ENCODE measurements at regions not wholly inside any gene's neighbourhood (a gene's known extent, or its start where the extent isn't known, plus 50 kb on each side); places are given as distances from the start of the nearest gene placed in this dataset.

- no peaks in the 10 kb centered on the region for H3K79me2 ChIP-seq (ENCODE audit: insufficient read depth, low read length)
- no peak overlapping the region for H2AFZ ChIP-seq (ENCODE audit: low read depth, low read length)
- Mint-ChIP-seq H3K36me3 (ENCODE audit: low read depth, unreplicated experiment) (no peaks in the 10 kb centered on the region), H3K9me3 (ENCODE audit: unreplicated experiment) (peaks cover 2% of the 10 kb centered on the region), H3K27me3 (ENCODE audit: low read depth, unreplicated experiment) (peaks cover 23% of the 10 kb centered on the region), H3K4me3 (ENCODE audit: unreplicated experiment) (no peak overlapping the region), H3K27ac (ENCODE audit: unreplicated experiment) (no peak overlapping the region), H3K4me1 (ENCODE audit: low read depth, unreplicated experiment) (peaks cover 5% of the 10 kb centered on the region)
- FAIRE-seq: no peak
- no peaks in the 10 kb centered on the region for H3K36me3 ChIP-seq (ENCODE audit: insufficient read depth, low read length)
- no peak overlapping the region for H3K4me3 ChIP-seq (ENCODE audit: insufficient read depth, low read depth, low read length)
- H3K9me3 ChIP-seq (ENCODE audit: insufficient read depth, low read depth, low read length): peaks cover 3% of the 10 kb centered on the region
- no peak overlapping the region for H3K27ac ChIP-seq (ENCODE audit: low read depth, low read length)
- H3K4me1 ChIP-seq (ENCODE audit: insufficient read depth, low read length): no peaks in the 10 kb centered on the region
- DNase-seq (ENCODE audit: low read depth): no peak
- peaks cover 4% of the 10 kb centered on the region for H3K27me3 ChIP-seq (ENCODE audit: insufficient read depth, low read length)
- no peak overlapping the region for H3K4me2 ChIP-seq (ENCODE audit: low read length)
- H3K9ac ChIP-seq (ENCODE audit: low read length): no peak overlapping the region
- TF ChIP-seq, protein P1, sequence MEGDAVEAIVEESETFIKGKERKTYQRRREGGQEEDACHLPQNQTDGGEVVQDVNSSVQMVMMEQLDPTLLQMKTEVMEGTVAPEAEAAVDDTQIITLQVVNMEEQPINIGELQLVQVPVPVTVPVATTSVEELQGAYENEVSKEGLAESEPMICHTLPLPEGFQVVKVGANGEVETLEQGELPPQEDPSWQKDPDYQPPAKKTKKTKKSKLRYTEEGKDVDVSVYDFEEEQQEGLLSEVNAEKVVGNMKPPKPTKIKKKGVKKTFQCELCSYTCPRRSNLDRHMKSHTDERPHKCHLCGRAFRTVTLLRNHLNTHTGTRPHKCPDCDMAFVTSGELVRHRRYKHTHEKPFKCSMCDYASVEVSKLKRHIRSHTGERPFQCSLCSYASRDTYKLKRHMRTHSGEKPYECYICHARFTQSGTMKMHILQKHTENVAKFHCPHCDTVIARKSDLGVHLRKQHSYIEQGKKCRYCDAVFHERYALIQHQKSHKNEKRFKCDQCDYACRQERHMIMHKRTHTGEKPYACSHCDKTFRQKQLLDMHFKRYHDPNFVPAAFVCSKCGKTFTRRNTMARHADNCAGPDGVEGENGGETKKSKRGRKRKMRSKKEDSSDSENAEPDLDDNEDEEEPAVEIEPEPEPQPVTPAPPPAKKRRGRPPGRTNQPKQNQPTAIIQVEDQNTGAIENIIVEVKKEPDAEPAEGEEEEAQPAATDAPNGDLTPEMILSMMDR (IDR thresholded peaks at IDR 0.05; ENCODE audit: insufficient read depth, low read depth, low read length): no peak
- no peak for TF ChIP-seq EZH2 (IDR thresholded peaks at IDR 0.05; ENCODE audit: insufficient read depth, low read length)
- H4K20me1 ChIP-seq (ENCODE audit: insufficient read depth, low read length): no peaks in the 10 kb centered on the region
Measured at GRCh38 chr15:93146196-93146595, 57.2 kb upstream of the RGMA start.

DNA sequence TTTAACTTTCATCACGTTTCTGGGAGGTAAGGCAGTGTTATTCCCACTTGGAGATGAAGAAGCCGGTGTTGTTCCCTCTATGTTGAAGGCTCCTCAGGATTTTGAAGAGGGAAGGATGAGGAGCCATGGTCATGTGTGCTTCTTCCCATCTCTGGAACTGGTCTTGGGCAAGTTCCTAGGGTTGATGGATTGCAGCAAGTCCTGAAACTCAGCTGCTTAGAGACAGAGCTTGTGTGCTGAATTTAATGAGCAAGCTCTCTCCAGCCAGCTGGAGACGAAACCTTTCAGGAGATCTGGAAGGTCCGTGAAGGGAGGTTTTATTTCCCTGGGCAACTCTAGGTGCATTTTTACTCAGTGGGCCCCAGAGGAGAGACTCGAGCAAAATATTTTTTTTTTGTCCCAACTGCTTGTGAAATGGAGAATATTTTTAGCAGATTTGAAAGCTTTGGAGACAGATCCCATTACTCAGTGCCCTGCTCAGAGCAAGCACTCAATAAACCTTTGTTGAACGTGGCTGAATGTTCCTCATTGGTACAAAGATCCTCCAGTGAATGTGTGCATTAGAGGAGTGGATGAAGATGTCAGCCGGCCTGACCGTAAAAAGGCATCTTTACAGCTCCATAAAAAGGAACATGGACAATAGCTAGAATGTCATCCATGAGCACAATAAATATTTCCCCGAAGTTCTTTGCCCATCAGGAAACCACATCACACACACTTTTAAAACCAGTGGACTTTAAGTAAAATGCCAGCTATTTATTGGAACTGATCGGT is 55.6 kb upstream of the RGMA start:
- no peak overlapping the region for H3K27ac ChIP-seq (ENCODE audit: low read depth, low read length)
- FAIRE-seq (no peak), DNase-seq (ENCODE audit: low read depth) (no peak)
- no peak overlapping the region for H3K9ac ChIP-seq (ENCODE audit: low read length)
- peaks cover 3% of the 10 kb centered on the region for H3K9me3 ChIP-seq (ENCODE audit: insufficient read depth, low read depth, low read length)
- H3K4me3 ChIP-seq (ENCODE audit: insufficient read depth, low read depth, low read length): no peak overlapping the region
- H3K79me2 ChIP-seq (ENCODE audit: insufficient read depth, low read length): no peaks in the 10 kb centered on the region
- H3K36me3 ChIP-seq (ENCODE audit: insufficient read depth, low read length): no peaks in the 10 kb centered on the region
- Mint-ChIP-seq H3K27me3 (ENCODE audit: low read depth, unreplicated experiment) (peaks cover 23% of the 10 kb centered on the region), H3K4me1 (ENCODE audit: low read depth, unreplicated experiment) (no peaks in the 10 kb centered on the region), H3K36me3 (ENCODE audit: low read depth, unreplicated experiment) (no peaks in the 10 kb centered on the region), H3K9me3 (ENCODE audit: unreplicated experiment) (peaks cover 2% of the 10 kb centered on the region), H3K4me3 (ENCODE audit: unreplicated experiment) (no peak overlapping the region), H3K27ac (ENCODE audit: unreplicated experiment) (no peak overlapping the region)
- no peak for TF ChIP-seq EZH2 (IDR thresholded peaks at IDR 0.05; ENCODE audit: insufficient read depth, low read length)
- TF ChIP-seq, protein P1 (IDR thresholded peaks at IDR 0.05; ENCODE audit: insufficient read depth, low read depth, low read length): no peak
- no peaks in the 10 kb centered on the region for H3K4me1 ChIP-seq (ENCODE audit: insufficient read depth, low read length)
- no peak overlapping the region for H3K4me2 ChIP-seq (ENCODE audit: low read length)
- H2AFZ ChIP-seq (ENCODE audit: low read depth, low read length): no peak overlapping the region
- peaks cover 4% of the 10 kb centered on the region for H3K27me3 ChIP-seq (ENCODE audit: insufficient read depth, low read length)
- H4K20me1 ChIP-seq (ENCODE audit: insufficient read depth, low read length): no peaks in the 10 kb centered on the region

DNA sequence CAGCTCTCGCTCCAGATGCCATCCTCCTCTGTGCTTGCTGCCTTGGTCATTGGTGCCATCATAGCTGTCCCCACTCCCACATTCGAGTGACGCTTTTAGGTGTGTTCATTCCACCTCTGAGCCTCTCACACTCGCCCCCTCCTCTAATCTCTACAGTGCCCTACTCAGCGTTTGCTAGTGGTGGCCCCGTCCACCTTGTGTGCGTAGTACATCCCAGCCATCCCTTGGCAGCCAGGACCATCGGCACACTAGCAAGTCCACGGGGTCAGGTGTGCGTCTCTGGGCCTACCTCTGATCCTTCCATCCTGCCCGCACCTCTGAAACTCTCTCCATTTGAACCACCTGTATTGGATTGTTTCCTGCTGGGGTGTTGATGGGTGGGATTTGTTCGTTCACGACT is 54.2 kb upstream of the RGMA start:
- no peak for FAIRE-seq

More for the DNA sequence above, 54.2 kb upstream of the RGMA start:
- no peaks in the 10 kb centered on the region for H3K79me2 ChIP-seq (ENCODE audit: insufficient read depth, low read length)
- no peak overlapping the region for H3K4me3 Mint-ChIP-seq (ENCODE audit: unreplicated experiment)
- no peak overlapping the region for H2AFZ ChIP-seq (ENCODE audit: low read depth, low read length)
- H3K4me2 ChIP-seq (ENCODE audit: low read length): no peak overlapping the region
- TF ChIP-seq, protein P1 (IDR thresholded peaks at IDR 0.05; ENCODE audit: insufficient read depth, low read depth, low read length): no peak
- TF ChIP-seq EZH2 (IDR thresholded peaks at IDR 0.05; ENCODE audit: insufficient read depth, low read length): no peak
- H3K4me1 Mint-ChIP-seq (ENCODE audit: low read depth, unreplicated experiment): no peaks in the 10 kb centered on the region
- H4K20me1 ChIP-seq (ENCODE audit: insufficient read depth, low read length): no peaks in the 10 kb centered on the region
- no peak overlapping the region for H3K27ac ChIP-seq (ENCODE audit: low read depth, low read length)
- H3K27ac Mint-ChIP-seq (ENCODE audit: unreplicated experiment): no peak overlapping the region
- no peak overlapping the region for H3K4me3 ChIP-seq (ENCODE audit: insufficient read depth, low read depth, low read length)
- H3K9ac ChIP-seq (ENCODE audit: low read length): no peak overlapping the region
- peaks cover 4% of the 10 kb centered on the region for H3K27me3 ChIP-seq (ENCODE audit: insufficient read depth, low read length)
- H3K27me3 Mint-ChIP-seq (ENCODE audit: low read depth, unreplicated experiment): peaks cover 29% of the 10 kb centered on the region
- DNase-seq (ENCODE audit: low read depth): no peak
- H3K9me3 Mint-ChIP-seq (ENCODE audit: unreplicated experiment): peaks cover 3% of the 10 kb centered on the region
- no peaks in the 10 kb centered on the region for H3K36me3 ChIP-seq (ENCODE audit: insufficient read depth, low read length)
- H3K9me3 ChIP-seq (ENCODE audit: insufficient read depth, low read depth, low read length): peaks cover 3% of the 10 kb centered on the region
- H3K36me3 Mint-ChIP-seq (ENCODE audit: low read depth, unreplicated experiment): no peaks in the 10 kb centered on the region
- H3K4me1 ChIP-seq (ENCODE audit: insufficient read depth, low read length): no peaks in the 10 kb centered on the region
